ENCODE measurements at regions not wholly inside any gene's neighbourhood (a gene's known extent, or its start where the extent isn't known, plus 50 kb on each side); places are given as distances from the start of the nearest gene placed in this dataset.

DNA sequence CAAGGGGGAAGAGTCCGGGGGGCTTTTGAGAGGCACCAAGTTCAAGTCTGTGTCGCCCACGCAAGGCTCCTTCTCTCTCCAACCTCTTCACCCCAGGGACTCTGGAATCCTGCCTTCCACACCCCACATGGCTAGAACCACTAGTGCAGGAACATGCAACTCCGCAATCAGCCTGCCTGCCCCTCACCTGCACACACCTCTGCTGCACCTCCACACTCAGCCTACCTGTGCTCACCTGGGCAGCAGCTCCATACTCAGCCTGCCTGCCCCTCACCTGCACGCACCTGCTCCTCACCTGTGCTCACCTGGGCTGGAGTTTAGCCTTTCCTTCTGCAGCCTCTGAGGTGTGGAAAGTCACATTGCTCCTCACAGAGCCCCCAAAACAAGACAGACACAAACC is 277.4 kb downstream of the NDUFA10 start:
- Histone ChIP-seq H3K4me1 (ENCODE audit: control insufficient read depth, insufficient read depth, low read length) (peaks cover 20% of the 10 kb centered on the region), H3K27me3 (ENCODE audit: control insufficient read depth, insufficient read depth, low read length) (no peaks in the 10 kb centered on the region), H3K4me3 (ENCODE audit: low read length) (no peak overlapping the region), H3K27ac (ENCODE audit: low read length) (no peak overlapping the region), H3K9me3 (ENCODE audit: control insufficient read depth, insufficient read depth, low read length) (no peaks in the 10 kb centered on the region), H3K36me3 (ENCODE audit: control insufficient read depth, insufficient read depth, low read length) (no peaks in the 10 kb centered on the region)
- TF ChIP-seq, protein P1, sequence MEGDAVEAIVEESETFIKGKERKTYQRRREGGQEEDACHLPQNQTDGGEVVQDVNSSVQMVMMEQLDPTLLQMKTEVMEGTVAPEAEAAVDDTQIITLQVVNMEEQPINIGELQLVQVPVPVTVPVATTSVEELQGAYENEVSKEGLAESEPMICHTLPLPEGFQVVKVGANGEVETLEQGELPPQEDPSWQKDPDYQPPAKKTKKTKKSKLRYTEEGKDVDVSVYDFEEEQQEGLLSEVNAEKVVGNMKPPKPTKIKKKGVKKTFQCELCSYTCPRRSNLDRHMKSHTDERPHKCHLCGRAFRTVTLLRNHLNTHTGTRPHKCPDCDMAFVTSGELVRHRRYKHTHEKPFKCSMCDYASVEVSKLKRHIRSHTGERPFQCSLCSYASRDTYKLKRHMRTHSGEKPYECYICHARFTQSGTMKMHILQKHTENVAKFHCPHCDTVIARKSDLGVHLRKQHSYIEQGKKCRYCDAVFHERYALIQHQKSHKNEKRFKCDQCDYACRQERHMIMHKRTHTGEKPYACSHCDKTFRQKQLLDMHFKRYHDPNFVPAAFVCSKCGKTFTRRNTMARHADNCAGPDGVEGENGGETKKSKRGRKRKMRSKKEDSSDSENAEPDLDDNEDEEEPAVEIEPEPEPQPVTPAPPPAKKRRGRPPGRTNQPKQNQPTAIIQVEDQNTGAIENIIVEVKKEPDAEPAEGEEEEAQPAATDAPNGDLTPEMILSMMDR (IDR thresholded peaks at IDR 0.05), result no peak
- ATAC-seq, result no peak
- H3K27me3 Mint-ChIP-seq (ENCODE audit: low read depth in 2 of 2), result no peaks in the 10 kb centered on the region
- H3K9me3 Mint-ChIP-seq, result no peaks in the 10 kb centered on the region
- H3K4me3 Mint-ChIP-seq, result no peak overlapping the region
- 87% methylated on average over 5 of the region's 5 CpGs for WGBS (ENCODE audit: insufficient coverage)
- no peak for DNase-seq
- no peak overlapping the region for H3K27ac Mint-ChIP-seq
- intact Hi-C loops (cut with micrococcal nuclease), result no loop called here
- peaks cover 9 to 15% of the 10 kb centered on the region in 2 donors for H3K4me1 Mint-ChIP-seq
- H3K36me3 Mint-ChIP-seq, result no peaks in the 10 kb centered on the region

DNA sequence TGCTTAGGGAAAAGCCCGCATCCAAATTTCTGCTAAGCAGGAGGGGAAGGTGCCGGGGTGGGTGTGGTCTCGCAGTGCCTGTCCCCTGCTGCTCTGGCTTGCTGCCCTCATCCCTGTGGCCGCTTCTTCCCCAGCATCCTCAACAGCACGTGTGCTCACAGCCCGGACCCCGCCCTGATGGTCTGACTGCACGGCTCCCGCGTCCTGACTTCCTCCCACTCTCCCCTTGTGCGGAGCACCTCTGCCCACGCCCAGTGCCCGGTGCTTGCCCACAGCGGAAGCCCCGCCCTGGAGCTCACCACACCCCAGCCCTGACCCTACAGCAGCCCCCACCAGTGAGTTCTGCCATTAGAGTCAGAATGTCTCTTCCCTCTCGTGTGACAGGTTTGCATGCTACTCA is 277.9 kb downstream of the NDUFA10 start:
- H3K27me3 ChIP-seq (ENCODE audit: control insufficient read depth, insufficient read depth, low read length), result no peaks in the 10 kb centered on the region
- no peak overlapping the region for H3K4me3 Mint-ChIP-seq
- no peak overlapping the region for H3K27ac Mint-ChIP-seq
- WGBS (ENCODE audit: insufficient coverage), result 52% methylated on average over 16 of the region's 16 CpGs
- intact Hi-C loops (cut with micrococcal nuclease), result no loop called here
- no peaks in the 10 kb centered on the region for H3K36me3 ChIP-seq (ENCODE audit: control insufficient read depth, insufficient read depth, low read length)
- no peaks in the 10 kb centered on the region for H3K36me3 Mint-ChIP-seq
- no peaks in the 10 kb centered on the region for H3K9me3 ChIP-seq (ENCODE audit: control insufficient read depth, insufficient read depth, low read length)
- H3K4me1 Mint-ChIP-seq, result peaks cover 9 to 15% of the 10 kb centered on the region in 2 donors
- H3K27ac ChIP-seq (ENCODE audit: low read length), result no peak overlapping the region
- TF ChIP-seq, protein P1 (IDR thresholded peaks at IDR 0.05), result no peak
- H3K9me3 Mint-ChIP-seq, result no peaks in the 10 kb centered on the region
- ATAC-seq (no peak), DNase-seq (no peak)
- no peaks in the 10 kb centered on the region for H3K27me3 Mint-ChIP-seq (ENCODE audit: low read depth in 2 of 2)
- peaks cover 20% of the 10 kb centered on the region for H3K4me1 ChIP-seq (ENCODE audit: control insufficient read depth, insufficient read depth, low read length)
- no peak overlapping the region for H3K4me3 ChIP-seq (ENCODE audit: low read length)

DNA sequence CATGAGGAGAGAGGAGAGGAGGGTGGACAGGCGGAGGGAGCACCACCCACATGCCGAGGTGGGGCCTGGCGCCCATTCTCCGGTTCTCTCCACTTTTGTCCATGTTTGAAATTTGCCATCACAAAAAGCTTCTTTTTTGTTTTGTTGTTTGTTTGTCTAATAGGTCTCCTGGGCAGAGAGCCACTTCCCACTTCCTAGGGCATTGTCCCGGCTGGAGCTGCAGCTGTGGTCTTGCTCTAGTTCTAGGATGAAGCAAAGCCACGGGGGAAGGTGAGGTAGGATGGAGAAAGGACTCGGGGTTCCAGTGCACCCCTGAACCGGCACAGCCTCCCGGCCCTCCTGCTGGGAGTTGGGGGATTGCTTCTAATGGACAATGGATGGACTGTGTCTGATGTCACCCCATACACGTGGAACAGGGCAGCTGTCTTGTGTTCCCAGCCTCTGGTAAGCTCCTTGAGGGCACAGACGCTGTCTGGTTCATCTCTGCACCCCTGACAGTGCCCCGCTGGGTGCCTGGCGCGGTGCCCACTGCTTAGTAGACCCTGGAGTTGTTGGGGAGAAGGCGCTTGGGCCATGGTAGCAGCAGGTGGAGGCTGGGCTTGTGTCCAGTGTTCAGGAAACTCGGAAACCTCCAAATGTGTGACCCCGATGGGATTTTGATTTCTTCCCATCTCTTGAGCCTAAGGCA is 278.4 kb downstream of the NDUFA10 start:
- no peak overlapping the region for H3K4me3 Mint-ChIP-seq
- Histone ChIP-seq H3K27me3 (ENCODE audit: control insufficient read depth, insufficient read depth, low read length) (no peaks in the 10 kb centered on the region), H3K4me1 (ENCODE audit: control insufficient read depth, insufficient read depth, low read length) (peaks cover 14% of the 10 kb centered on the region), H3K36me3 (ENCODE audit: control insufficient read depth, insufficient read depth, low read length) (no peaks in the 10 kb centered on the region), H3K27ac (ENCODE audit: low read length) (no peak overlapping the region), H3K4me3 (ENCODE audit: low read length) (no peak overlapping the region), H3K9me3 (ENCODE audit: control insufficient read depth, insufficient read depth, low read length) (no peaks in the 10 kb centered on the region)
- no peak overlapping the region for H3K27ac Mint-ChIP-seq
- TF ChIP-seq, protein P1 (IDR thresholded peaks at IDR 0.05), result no peak
- no peak for DNase-seq
- intact Hi-C loops (cut with micrococcal nuclease), result no loop called here
- H3K36me3 Mint-ChIP-seq, result no peaks in the 10 kb centered on the region
- H3K9me3 Mint-ChIP-seq, result no peaks in the 10 kb centered on the region
- 89% methylated on average over 17 of the region's 17 CpGs for WGBS (ENCODE audit: insufficient coverage)
- peaks cover 9 to 11% of the 10 kb centered on the region in 2 donors for H3K4me1 Mint-ChIP-seq
- H3K27me3 Mint-ChIP-seq (ENCODE audit: low read depth in 2 of 2), result no peaks in the 10 kb centered on the region
- no peak for ATAC-seq
